K562 (cell line): ENCODE measurements at regions not wholly inside any gene's neighbourhood (a gene's known extent, or its start where the extent isn't known, plus 50 kb on each side); places are given as distances from the start of the nearest gene placed in this dataset.

ENCODE experiments used
- ATAC-seq: fragments of 200-7000 bp; cut with Tn5 transposase; 3 replicates; pipeline ENCODE4 v1.9.1; 2020; ENCODE audit warnings: moderate library complexity
- BruUV-seq: library from RNA; stranded (reverse); fragments of 400-500 nt; replicated peaks from 2 replicates; lab custom pipeline; 2021; lab: Mats Ljungman, UMichigan
- CTCF ChIA-PET: fragments of 300-600 bp; formaldehyde crosslinking; extraction: SDS; loops from one replicate; lab custom pipeline; 2021; ENCODE audit warnings: low intra/inter-chr PET ratio; lab: Yijun Ruan, JAX
- POLR2A ChIA-PET: fragments of 300-600, 350-650 bp; sonication (Branson Sonifier 250); formaldehyde crosslinking; extraction: SDS; loops from one replicate; lab custom pipeline; 2021; ENCODE audit warnings: antibody characterized with exemption, inconsistent platforms; lab: Yijun Ruan, JAX
- DNase-seq, 4 experiments: peaks; one replicate each; pipeline versions ENCODE4 v3.0.0 to v3.0.0-alpha.2; 2011 to 2018; ENCODE audit warnings: low spot score in 3 of 4, mixed read lengths in 3 of 4; ENCODE audit errors: extremely low read depth in 1 of 4
- FAIRE-seq: peaks from 2 replicates; lab custom pipeline; 2011; peaks lifted over from hg19 to GRCh38; lab: Jason Lieb, UNC
- H2AFZ ChIP-seq: 2 replicates; pipeline ENCODE4 v1.6.0; 2011; ENCODE audit warnings: low read depth, low read length, control low read depth, inconsistent platforms
- H3K27ac ChIP-seq: fragments of 200-600 bp; 3 replicates; pipeline ENCODE4 v1.8.0; 2011; ENCODE audit warnings: low read depth, mild to moderate bottlenecking, control low read depth, inconsistent platforms, low read length, moderate library complexity, mixed read lengths; ENCODE audit errors: extremely low read depth
- H3K27me3 ChIP-seq, 2 experiments: fragments of 300-600 bp in 1 of 2; 2 replicates in 1 of 2; 3 replicates in 1 of 2; pipeline versions ENCODE4 v1.6.0 to v1.8.0; 2011; ENCODE audit warnings: inconsistent platforms in 2 of 2, low read length in 2 of 2, mild to moderate bottlenecking in 1 of 2, mixed read lengths in 1 of 2, moderate library complexity in 1 of 2; ENCODE audit not compliant: control insufficient read depth in 2 of 2, insufficient read depth in 2 of 2
- H3K36me3 ChIP-seq: fragments of 300-600 bp; 3 replicates; pipeline ENCODE4 v1.8.0; 2011; ENCODE audit warnings: mild to moderate bottlenecking, low read length, inconsistent platforms; ENCODE audit not compliant: control insufficient read depth, insufficient read depth
- H3K4me1 ChIP-seq, 2 experiments: fragments of 200-600 bp in 1 of 2; replicated peaks in 1 of 2; 2 replicates in 1 of 2; 3 replicates in 1 of 2; pipeline versions ENCODE4 v1.5.1 to v1.8.0; 2011; ENCODE audit warnings: inconsistent platforms in 2 of 2, low read length in 2 of 2, mild to moderate bottlenecking in 1 of 2, mixed read lengths in 1 of 2, moderate library complexity in 1 of 2; ENCODE audit not compliant: control insufficient read depth in 2 of 2, insufficient read depth in 2 of 2
- H3K4me2 ChIP-seq: 2 replicates; pipeline ENCODE4 v1.6.1; 2011; ENCODE audit warnings: low read length, control low read depth, inconsistent platforms, mixed read lengths; ENCODE audit not compliant: insufficient read depth
- H3K4me3 ChIP-seq: fragments of 200-600 bp; sonication (generic), shearing (Covaris generic); 2 replicates; pipeline ENCODE4 v1.5.1; 2016; ENCODE audit warnings: control low read depth, inconsistent platforms
- H3K79me2 ChIP-seq: fragments of 200-600 bp; 3 replicates; pipeline ENCODE4 v1.8.0; 2011; ENCODE audit warnings: low read length, inconsistent platforms; ENCODE audit not compliant: control insufficient read depth, insufficient read depth
- H3K9ac ChIP-seq, 2 experiments: 2 replicates each; pipeline versions ENCODE4 v1.6.0 to v1.6.1; 2011; ENCODE audit warnings: low read depth in 2 of 2, low read length in 2 of 2, control low read depth in 1 of 2, inconsistent platforms in 1 of 2, mild to moderate bottlenecking in 1 of 2, mixed read lengths in 1 of 2; ENCODE audit not compliant: insufficient read depth in 1 of 2
- H3K9me1 ChIP-seq: one replicate; pipeline ENCODE4 v1.6.0; 2011; ENCODE audit warnings: inconsistent platforms, mild to moderate bottlenecking, low read length, moderate library complexity; ENCODE audit not compliant: control insufficient read depth, insufficient read depth
- H3K9me3 ChIP-seq: replicated peaks from 2 replicates; pipeline ENCODE4 v1.5.1; 2011; ENCODE audit warnings: low read depth, low read length, inconsistent platforms; ENCODE audit not compliant: control insufficient read depth, insufficient read depth
- H4K20me1 ChIP-seq: replicated peaks from 2 replicates; pipeline ENCODE4 v1.6.1; 2011; ENCODE audit warnings: low read length, inconsistent platforms, mixed read lengths; ENCODE audit not compliant: control insufficient read depth, insufficient read depth
- BRD9 ChIP-seq: fragments of 450-650 bp; IDR thresholded peaks from 2 replicates; pipeline ENCODE4 v1.6.1; 2018; ENCODE audit warnings: low read depth; ENCODE audit not compliant: partially characterized antibody
- FOXA1 ChIP-seq: fragments of 450-650 bp; IDR thresholded peaks from 2 replicates; pipeline ENCODE4 v1.6.1; 2016; ENCODE audit warnings: mild to moderate bottlenecking, borderline replicate concordance
- NR0B1 ChIP-seq: fragments of 450-650 bp; IDR thresholded peaks from one replicate; pipeline ENCODE4 v1.6.1; 2018; ENCODE audit warnings: mild to moderate bottlenecking, moderate library complexity; ENCODE audit not compliant: partially characterized antibody
- ZNF197 ChIP-seq: fragments of 200-800 bp; sonication (Bioruptor generic); IDR thresholded peaks from 2 replicates; pipeline ENCODE4 v1.6.1; 2016; ENCODE audit warnings: low read depth, missing genetic modification characterization, missing compliant biosample characterization
- ZNF354B ChIP-seq: fragments of 250-450 bp; sonication (Bioruptor Pico); IDR thresholded peaks from 2 replicates; pipeline ENCODE4 v1.4.0; 2020
- WGBS: fragments of 100-300 bp; shearing (Covaris generic); methylation state at CpG from one replicate; pipeline ENCODE4 v1.1.6; 2016; ENCODE audit warnings: low coverage, mixed read lengths; ENCODE audit not compliant: insufficient coverage; ENCODE audit errors: missing lambda C conversion rate; 5-methylcytosine and 5-hydroxymethylcytosine counted together
- in situ Hi-C: fragments of 300-500 bp; cut with MboI; formaldehyde crosslinking; loops from 4 replicates; pipeline ENCODE4 v1.15.0; 2018; ENCODE audit warnings: inconsistent platforms, mixed read lengths
- intact Hi-C: fragments of 100-400 bp; cut with micrococcal nuclease; formaldehyde crosslinking; loops from 2 replicates; pipeline ENCODE4 v1.14.2; 2022

- Histone ChIP-seq H3K36me3 (no peaks in the 10 kb centered on the region), H3K27ac (no peak overlapping the region), H3K4me2 (no peak overlapping the region)
- no peak for TF ChIP-seq FOXA1
- TF ChIP-seq NR0B1 = no peak
- no peak for TF ChIP-seq ZNF197 (CRISPR knock-in tag)
- TF ChIP-seq, all 486 proteins: peak for 0
- no peak overlapping the region for H3K9ac ChIP-seq
- FAIRE-seq = no peak
- H4K20me1 ChIP-seq = peaks cover 7% of the 10 kb centered on the region; the same call in 1 of the 2 replicates
- ATAC-seq = no peak
- no peak overlapping the region for H2AFZ ChIP-seq
- no peak overlapping the region for H3K4me3 ChIP-seq
- H3K4me1 ChIP-seq = no peaks in the 10 kb centered on the region
- no peaks in the 10 kb centered on the region for H3K9me1 ChIP-seq
- no peaks in the 10 kb centered on the region for H3K79me2 ChIP-seq
- CTCF ChIA-PET = no interaction called here
- intact Hi-C loops (no loop called here), in situ Hi-C loops (no loop called here)
- no peak for DNase-seq
- WGBS = 7% methylated on average over 2 of the region's 2 CpGs
- no peaks in the 10 kb centered on the region; a peak in 1 of 5 replicates for H3K27me3 ChIP-seq
- POLR2A ChIA-PET = interaction anchor here (1.4 kb wide), 1 partner anchor 9 kb away, joined by 4 read pairs; no protein-coding TSS in a partner anchor
- no peaks in the 10 kb centered on the region for H3K9me3 ChIP-seq
- BruUV-seq = no TSS peak
These were observed 219.8 kb downstream of the ADCYAP1 start for GRCh38 chr18:1124495-1124894.

GRCh38 chr18:1133541-1133940 is 228.9 kb downstream of the ADCYAP1 start:
- Histone ChIP-seq H3K9me3 (no peaks in the 10 kb centered on the region), H3K79me2 (no peaks in the 10 kb centered on the region), H3K27me3 (no peaks in the 10 kb centered on the region), H3K36me3 (no peaks in the 10 kb centered on the region), H4K20me1 (no peaks in the 10 kb centered on the region), H3K9me1 (no peaks in the 10 kb centered on the region), H3K9ac (no peak overlapping the region), H3K4me1 (no peaks in the 10 kb centered on the region), H3K27ac (no peak overlapping the region), H3K4me2 (no peak overlapping the region), H3K4me3 (no peak overlapping the region), H2AFZ (no peak overlapping the region)
- FAIRE-seq = no peak
- BruUV-seq = no TSS peak
- ChIA-PET CTCF (no interaction called here), POLR2A (no interaction called here)
- ATAC-seq = no peak
- TF ChIP-seq BRD9 (no peak), ZNF354B (CRISPR knock-in tag) (no peak)
- in situ Hi-C loops = no loop called here
- DNase-seq = no peak
- intact Hi-C loops = no loop called here
- WGBS = 4% methylated on average over 2 of the region's 2 CpGs
